Activated CD8-positive, alpha-beta memory T cell treated with anti-CD3 and anti-CD28 coated beads, Interleukin-2, amount 50 U/mL, for 48 hours (primary cell): ENCODE measurements at regions not wholly inside any gene's neighbourhood (a gene's known extent, or its start where the extent isn't known, plus 50 kb on each side); places are given as distances from the start of the nearest gene placed in this dataset.
"Not testable (repeated sequence)": the region's sequence is repeated elsewhere in the genome, so short reads cannot be mapped to it uniquely, and the experiment has no call there.

ENCODE experiments used
- DNase-seq: peaks from one replicate; pipeline ENCODE4 v3.0.0-alpha.2; 2020

GRCh38 chr13:76829572-76830327, 56.5 kb downstream of the KCTD12 start:
- no peak for DNase-seq

- DNase-seq, result no peak
These were observed 57.9 kb downstream of the KCTD12 start for GRCh38 chr13:76828316-76828741.

- no peak for DNase-seq
These were observed 59.7 kb downstream of the KCTD12 start for GRCh38 chr13:76826527-76826926.

- DNase-seq, result no peak
These were observed 60.8 kb downstream of the KCTD12 start for GRCh38 chr13:76825430-76825829.

GRCh38 chr13:76823969-76824368, 62.2 kb downstream of the KCTD12 start:
- DNase-seq, result no peak

GRCh38 chr13:76822698-76823267, 63.4 kb downstream of the KCTD12 start:
- DNase-seq, result no peak

GRCh38 chr13:76821222-76821621, 65.0 kb downstream of the KCTD12 start:
- not testable (repeated sequence) for DNase-seq

GRCh38 chr13:76820759-76821158, 65.4 kb downstream of the KCTD12 start:
- DNase-seq, result no peak

- DNase-seq, result no peak
These were observed 69.8 kb downstream of the KCTD12 start for GRCh38 chr13:76816394-76816793.

GRCh38 chr13:76815344-76815743, 70.9 kb downstream of the KCTD12 start:
- no peak for DNase-seq

- no peak for DNase-seq
These were observed 72.3 kb downstream of the KCTD12 start for GRCh38 chr13:76813891-76814290.

GRCh38 chr13:76813000-76813691, 73.1 kb downstream of the KCTD12 start:
- DNase-seq, result no peak

GRCh38 chr13:76812206-76812897, 73.9 kb downstream of the KCTD12 start:
- no peak for DNase-seq

- no peak for DNase-seq
These were observed 76.8 kb downstream of the KCTD12 start for GRCh38 chr13:76809389-76809788.

- no peak for DNase-seq
These were observed 77.3 kb downstream of the KCTD12 start for GRCh38 chr13:76808927-76809326.

GRCh38 chr13:76804801-76805200, 81.4 kb downstream of the KCTD12 start:
- DNase-seq, result no peak

GRCh38 chr13:76803831-76804230, 82.4 kb downstream of the KCTD12 start:
- no peak for DNase-seq

GRCh38 chr13:76800943-76801342, 85.3 kb downstream of the KCTD12 start:
- no peak for DNase-seq

GRCh38 chr13:76799696-76800095, 86.5 kb downstream of the KCTD12 start:
- no peak for DNase-seq

- no peak for DNase-seq
These were observed 88.2 kb downstream of the KCTD12 start for GRCh38 chr13:76798037-76798436.

GRCh38 chr13:76797361-76797760, 88.8 kb downstream of the KCTD12 start:
- DNase-seq, result no peak

- DNase-seq, result no peak
These were observed 89.4 kb downstream of the KCTD12 start for GRCh38 chr13:76796851-76797250.
